DMS 273 treated with DMSO at 0.1 percent for 48 hours (cell line): ENCODE measurements at regions not wholly inside any gene's neighbourhood (a gene's known extent, or its start where the extent isn't known, plus 50 kb on each side); places are given as distances from the start of the nearest gene placed in this dataset.
A peak's percentile ranks its signal among the peaks of the same experiment; 100 is the strongest.
"Not testable (repeated sequence)": the region's sequence is repeated elsewhere in the genome, so short reads cannot be mapped to it uniquely, and the experiment has no call there.

ENCODE experiments used
- DNase-seq: peaks from one replicate; lab custom pipeline; 2025; lab: John Stamatoyannopoulos, UW

GRCh38 chr11:27241311-27242122, 121.5 kb downstream of the CCDC34 start:
- DNase-seq, result no peak

GRCh38 chr11:27239305-27239942, 123.6 kb downstream of the CCDC34 start:
- no peak for DNase-seq

GRCh38 chr11:27238811-27239210, 124.2 kb downstream of the CCDC34 start:
- no peak for DNase-seq

- DNase-seq, result no peak
These were observed 125.4 kb downstream of the CCDC34 start for GRCh38 chr11:27237643-27238042.

- no peak for DNase-seq
These were observed 128.1 kb downstream of the CCDC34 start for GRCh38 chr11:27234961-27235360.

- DNase-seq, result peak; percentile 90
These were observed 128.9 kb downstream of the CCDC34 start for GRCh38 chr11:27234043-27234668.

- peak; percentile 48 for DNase-seq
These were observed 129.4 kb downstream of the CCDC34 start for GRCh38 chr11:27233654-27234042.

- DNase-seq, result no peak
These were observed 131.5 kb downstream of the CCDC34 start for GRCh38 chr11:27231530-27231929.

GRCh38 chr11:27230192-27230572, 132.8 kb downstream of the CCDC34 start:
- no peak for DNase-seq

GRCh38 chr11:27229511-27230191, 133.4 kb downstream of the CCDC34 start:
- DNase-seq, result no peak

GRCh38 chr11:27228906-27229290, 134.1 kb downstream of the CCDC34 start:
- DNase-seq, result no peak

- DNase-seq, result no peak
These were observed 134.6 kb downstream of the CCDC34 start for GRCh38 chr11:27228232-27228905.

- DNase-seq, result no peak
These were observed 135.3 kb downstream of the CCDC34 start for GRCh38 chr11:27227736-27228135.

GRCh38 chr11:27219487-27220039, 143.5 kb downstream of the CCDC34 start:
- not testable (repeated sequence) for DNase-seq

- no peak for DNase-seq
These were observed 144.5 kb downstream of the CCDC34 start for GRCh38 chr11:27218421-27219038.

- peak; percentile 68 for DNase-seq
These were observed 145.0 kb downstream of the CCDC34 start for GRCh38 chr11:27217948-27218420.

- no peak for DNase-seq
These were observed 145.5 kb downstream of the CCDC34 start for GRCh38 chr11:27217496-27217895.

GRCh38 chr11:27216270-27217149, 146.5 kb downstream of the CCDC34 start:
- peak; percentile 94 for DNase-seq

- peak; percentile 86 for DNase-seq
These were observed 147.3 kb downstream of the CCDC34 start for GRCh38 chr11:27215471-27216269.
